Fibroblast of lung (primary cell): ENCODE measurements at regions not wholly inside any gene's neighbourhood (a gene's known extent, or its start where the extent isn't known, plus 50 kb on each side); places are given as distances from the start of the nearest gene placed in this dataset.

Experiments used
- DNase-seq, 2 donors: peaks; one replicate each; pipeline versions ENCODE4 v3.0.0 to v3.0.0-alpha.2; 2010; ENCODE audit warnings: low read depth in 2 of 2
- H2AFZ ChIP-seq: 2 replicates; pipeline ENCODE4 v1.5.1; 2012; ENCODE audit warnings: low read length, control low read depth, inconsistent platforms
- H3K27ac ChIP-seq: 2 replicates; pipeline ENCODE4 v1.5.1; 2011; ENCODE audit warnings: low read length, control low read depth; ENCODE audit not compliant: insufficient read depth
- H3K27me3 ChIP-seq: 2 replicates; pipeline ENCODE4 v1.5.1; 2011; ENCODE audit warnings: mild to moderate bottlenecking, low read length; ENCODE audit not compliant: control insufficient read depth, insufficient read depth
- H3K36me3 ChIP-seq: 2 replicates; pipeline ENCODE4 v1.5.1; 2011; ENCODE audit warnings: low read length; ENCODE audit not compliant: control insufficient read depth, insufficient read depth
- H3K4me1 ChIP-seq: 2 replicates; pipeline ENCODE4 v1.5.1; 2011; ENCODE audit warnings: low read length; ENCODE audit not compliant: control insufficient read depth, insufficient read depth; ENCODE audit errors: extremely low read depth
- H3K4me2 ChIP-seq: 2 replicates; pipeline ENCODE4 v1.5.1; 2011; ENCODE audit warnings: low read length, control low read depth; ENCODE audit not compliant: insufficient read depth; ENCODE audit errors: extremely low read depth
- H3K4me3 ChIP-seq, 4 experiments: fragments of 200-600 bp in 1 of 4; sonication (generic) in 1 of 4; replicated peaks in 1 of 4; 2 replicates each; pipeline ENCODE4 v1.5.1; 2011 to 2016; ENCODE audit warnings: low read length in 4 of 4, low read depth in 3 of 4, mild to moderate bottlenecking in 3 of 4, control low read depth in 2 of 4, inconsistent platforms in 1 of 4, mixed read lengths in 1 of 4; ENCODE audit not compliant: insufficient read depth in 1 of 4; ENCODE audit errors: control extremely low read depth in 1 of 4
- H3K79me2 ChIP-seq: 2 replicates; pipeline ENCODE4 v1.5.1; 2012; ENCODE audit warnings: mild to moderate bottlenecking, low read length, inconsistent platforms; ENCODE audit not compliant: control insufficient read depth, insufficient read depth
- H3K9ac ChIP-seq: 2 replicates; pipeline ENCODE4 v1.5.1; 2011; ENCODE audit warnings: mild to moderate bottlenecking, low read length, control low read depth; ENCODE audit not compliant: insufficient read depth
- H3K9me3 ChIP-seq: 2 replicates; pipeline ENCODE4 v1.5.1; 2012; ENCODE audit warnings: low read depth, low read length; ENCODE audit not compliant: control insufficient read depth, insufficient read depth
- H4K20me1 ChIP-seq: 2 replicates; pipeline ENCODE4 v1.5.1; 2011; ENCODE audit warnings: low read length; ENCODE audit not compliant: control insufficient read depth, insufficient read depth; ENCODE audit errors: extremely low read depth
- CTCF ChIP-seq, 2 donors: IDR thresholded peaks in 1 of 2; conservative IDR thresholded peaks in 1 of 2; 1 replicate in 1 of 2; 2 replicates in 1 of 2; pipeline ENCODE4 v1.5.1; 2011 to 2012; ENCODE audit warnings: low read length in 2 of 2, control low read depth in 1 of 2, inconsistent platforms in 1 of 2, low read depth in 1 of 2, mild to moderate bottlenecking in 1 of 2
- EZH2 ChIP-seq: IDR thresholded peaks from 2 replicates; pipeline ENCODE4 v1.5.1; 2012; ENCODE audit warnings: low read length, control low read depth, mild to moderate bottlenecking; ENCODE audit errors: missing control alignments

- no peak for TF ChIP-seq CTCF (conservative IDR thresholded peaks at IDR 0.05 in 1 of 2, IDR thresholded peaks at IDR 0.05 in 1 of 2; ENCODE audit: low read depth in 1 of 2, low read length in 2 of 2)
- no peak for TF ChIP-seq EZH2
- Histone ChIP-seq H3K4me3 (no peak overlapping the region), H3K27me3 (no peaks in the 10 kb centered on the region), H3K9ac (no peak overlapping the region), H3K27ac (no peak overlapping the region), H2AFZ (no peak overlapping the region), H3K4me1 (no peaks in the 10 kb centered on the region), H3K79me2 (no peaks in the 10 kb centered on the region), H3K4me2 (no peak overlapping the region), H3K36me3 (no peaks in the 10 kb centered on the region), H3K9me3 (no peaks in the 10 kb centered on the region), H4K20me1 (no peaks in the 10 kb centered on the region)
- DNase-seq = no peak
Measured at GRCh38 chr13:100854006-100854405, 179.4 kb upstream of the TMTC4 start.

- Histone ChIP-seq H3K4me2 (no peak overlapping the region), H3K4me3 (no peak overlapping the region), H4K20me1 (no peaks in the 10 kb centered on the region), H3K79me2 (no peaks in the 10 kb centered on the region), H3K27me3 (no peaks in the 10 kb centered on the region), H3K4me1 (no peaks in the 10 kb centered on the region), H3K27ac (no peak overlapping the region), H3K36me3 (no peaks in the 10 kb centered on the region), H2AFZ (no peak overlapping the region), H3K9me3 (no peaks in the 10 kb centered on the region), H3K9ac (no peak overlapping the region)
- TF ChIP-seq EZH2 (no peak), CTCF (conservative IDR thresholded peaks at IDR 0.05 in 1 of 2, IDR thresholded peaks at IDR 0.05 in 1 of 2; ENCODE audit: low read depth in 1 of 2, low read length in 2 of 2) (no peak)
- no peak for DNase-seq
Measured at GRCh38 chr13:100853434-100853833, 178.8 kb upstream of the TMTC4 start.

DNA sequence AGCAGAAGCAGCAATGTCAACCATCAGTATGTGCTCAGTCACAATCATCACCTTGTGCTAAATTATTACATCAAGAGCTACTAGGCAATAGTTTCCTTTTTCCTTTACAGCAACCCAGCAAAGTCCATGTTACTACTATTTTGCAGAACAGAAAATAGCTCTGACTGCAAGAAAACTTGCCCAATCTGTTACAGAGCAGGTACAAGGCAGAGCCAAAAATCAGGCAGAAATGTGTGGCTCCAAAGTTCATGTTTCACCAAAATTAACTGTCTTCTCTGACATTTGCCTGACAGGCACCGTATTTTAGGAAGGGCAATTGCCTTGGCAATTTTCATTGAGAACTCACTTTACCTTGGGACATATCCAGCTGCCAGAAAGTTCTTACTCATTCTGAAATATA lies 177.6 kb upstream of the TMTC4 start:
- Histone ChIP-seq H3K79me2 (no peaks in the 10 kb centered on the region), H3K4me2 (no peak overlapping the region), H3K27me3 (no peaks in the 10 kb centered on the region), H3K27ac (no peak overlapping the region), H3K9ac (no peak overlapping the region), H3K4me1 (no peaks in the 10 kb centered on the region), H3K9me3 (no peaks in the 10 kb centered on the region), H4K20me1 (no peaks in the 10 kb centered on the region), H3K36me3 (no peaks in the 10 kb centered on the region), H2AFZ (no peak overlapping the region), H3K4me3 (no peak overlapping the region)
- DNase-seq = no peak
- TF ChIP-seq EZH2 (no peak), CTCF (conservative IDR thresholded peaks at IDR 0.05 in 1 of 2, IDR thresholded peaks at IDR 0.05 in 1 of 2; ENCODE audit: low read depth in 1 of 2, low read length in 2 of 2) (no peak)
